GM12878 (cell line): ENCODE measurements at regions not wholly inside any gene's neighbourhood (a gene's known extent, or its start where the extent isn't known, plus 50 kb on each side); places are given as distances from the start of the nearest gene placed in this dataset.

Experiments
- ATAC-seq: fragments of 200-7000 bp; cut with Tn5 transposase; 3 replicates; pipeline ENCODE4 v1.9.1; 2020; ENCODE audit warnings: mild to moderate bottlenecking, moderate library complexity
- BruUV-seq: library from RNA; stranded (reverse); fragments of 400-500 nt; replicated peaks from 2 replicates; lab custom pipeline; 2021; lab: Mats Ljungman, UMichigan
- CTCF ChIA-PET: fragments of 300-600 bp; sonication (Branson Sonifier 250); formaldehyde crosslinking; extraction: SDS; loops from one replicate; lab custom pipeline; 2021; ENCODE audit warnings: inconsistent platforms; lab: Yijun Ruan, JAX
- POLR2A ChIA-PET: fragments of 350-600 bp; formaldehyde crosslinking; extraction: SDS; loops from one replicate; lab custom pipeline; 2021; ENCODE audit warnings: inconsistent platforms; lab: Charles Lee
- RAD21 ChIA-PET: fragments of 300-600 bp; sonication (Branson Sonifier 250); formaldehyde crosslinking; loops from one replicate; lab custom pipeline; 2023; ENCODE audit warnings: antibody characterized with exemption; ENCODE audit not compliant: unreplicated experiment; lab: Charles Lee
- SMC1A ChIA-PET: fragments of 300-600 bp; sonication (Branson Sonifier 250); formaldehyde crosslinking; loops from one replicate; lab custom pipeline; 2023; ENCODE audit not compliant: unreplicated experiment, uncharacterized antibody; lab: Charles Lee
- DNase-seq: peaks from one replicate; pipeline ENCODE4 v3.0.0-alpha.2; 2011; ENCODE audit warnings: low read depth, low spot score
- FAIRE-seq: peaks from 3 replicates; lab custom pipeline; 2011; peaks lifted over from hg19 to GRCh38; lab: Jason Lieb, UNC
- H2AFZ ChIP-seq: 2 replicates; pipeline ENCODE4 v1.6.0; 2011; ENCODE audit warnings: low read depth, low read length, control low read depth; ENCODE audit not compliant: control insufficient read depth
- H3K27ac ChIP-seq: 2 replicates; pipeline ENCODE4 v1.5.1; 2011; ENCODE audit warnings: control low read depth; ENCODE audit not compliant: control insufficient read depth, insufficient read depth
- H3K27me3 ChIP-seq, 2 experiments: replicated peaks in 1 of 2; 2 replicates each; pipeline versions ENCODE4 v1.6.0 to v1.6.1; 2011; ENCODE audit warnings: low read length in 1 of 2; ENCODE audit not compliant: control insufficient read depth in 2 of 2, insufficient read depth in 2 of 2
- H3K36me3 ChIP-seq, 2 experiments: 2 replicates each; pipeline ENCODE4 v1.5.1; 2011; ENCODE audit warnings: low read length in 1 of 2; ENCODE audit not compliant: control insufficient read depth in 2 of 2, insufficient read depth in 2 of 2
- H3K4me1 ChIP-seq: 2 replicates; pipeline ENCODE4 v1.6.1; 2011; ENCODE audit warnings: mild to moderate bottlenecking, low read length, moderate library complexity, mixed read lengths; ENCODE audit not compliant: control insufficient read depth, insufficient read depth
- H3K4me2 ChIP-seq: 2 replicates; pipeline ENCODE4 v1.6.0; 2011; ENCODE audit warnings: control low read depth; ENCODE audit not compliant: control insufficient read depth, insufficient read depth
- H3K4me3 ChIP-seq: fragments of 200-600 bp; sonication (generic); 2 replicates; pipeline ENCODE4 v1.5.1; 2016
- H3K79me2 ChIP-seq: 2 replicates; pipeline ENCODE4 v1.6.0; 2011; ENCODE audit warnings: low read length; ENCODE audit not compliant: control insufficient read depth, insufficient read depth
- H3K9ac ChIP-seq: 2 replicates; pipeline ENCODE4 v1.8.0; 2011; ENCODE audit warnings: low read length, control low read depth, mixed read lengths; ENCODE audit not compliant: control insufficient read depth, insufficient read depth
- H3K9me3 ChIP-seq: replicated peaks from 3 replicates; pipeline ENCODE4 v1.5.1; 2011; ENCODE audit warnings: mild to moderate bottlenecking, low read length; ENCODE audit not compliant: control insufficient read depth, insufficient read depth
- H4K20me1 ChIP-seq: 2 replicates; pipeline ENCODE4 v1.6.0; 2011; ENCODE audit not compliant: control insufficient read depth, insufficient read depth
- CEBPB ChIP-seq, 2 experiments: fragments of 150-350 bp in 1 of 2; IDR thresholded peaks; 2 replicates each; pipeline ENCODE4 v1.6.1; 2012 to 2014; ENCODE audit warnings: low read depth in 2 of 2, low read length in 2 of 2, borderline replicate concordance in 1 of 2, inconsistent platforms in 1 of 2
- CHD1 ChIP-seq: IDR thresholded peaks from 2 replicates; pipeline ENCODE4 v1.6.1; 2012; ENCODE audit warnings: low read depth, low read length, improper control_type of control experiment
- FOXK2 ChIP-seq: fragments of 450-650 bp; IDR thresholded peaks from 2 replicates; pipeline ENCODE4 v1.6.1; 2017; ENCODE audit warnings: mild to moderate bottlenecking, moderate library complexity
- HCFC1 ChIP-seq: fragments of 150-350 bp; IDR thresholded peaks from 2 replicates; pipeline ENCODE4 v1.6.1; 2014; ENCODE audit warnings: low read length
- IRF4 ChIP-seq: IDR thresholded peaks from 2 replicates; pipeline ENCODE4 v1.6.1; 2011; ENCODE audit warnings: low read depth, low read length
- NFIC ChIP-seq: IDR thresholded peaks from 2 replicates; pipeline ENCODE4 v1.6.1; 2012; ENCODE audit warnings: low read depth, mild to moderate bottlenecking, inconsistent platforms, low read length, moderate library complexity
- NRF1 ChIP-seq: conservative IDR thresholded peaks from 2 replicates; pipeline ENCODE4 v1.6.1; 2011; ENCODE audit warnings: mild to moderate bottlenecking, low read depth, low read length, improper control_type of control experiment
- RBBP5 ChIP-seq: fragments of 200-600 bp; sonication (generic); conservative IDR thresholded peaks from 2 replicates; pipeline ENCODE4 v1.6.1; 2016
- SP1 ChIP-seq: IDR thresholded peaks from one replicate; pipeline ENCODE4 v1.6.1; 2011; ENCODE audit warnings: low read depth, low read length
- WGBS: methylation state at CpG from one replicate; pipeline ENCODE4 v1.1.6; 2016; ENCODE audit warnings: low lambda C conversion rate; ENCODE audit not compliant: insufficient replicate concordance, insufficient coverage; ENCODE audit errors: missing lambda C conversion rate; 5-methylcytosine and 5-hydroxymethylcytosine counted together
- in situ Hi-C: fragments of 300-500 bp; cut with MboI; formaldehyde crosslinking; loops from 9 replicates; pipeline ENCODE4 v1.14.3; 2018; ENCODE audit warnings: mixed read lengths
- intact Hi-C: fragments of 100-400 bp; cut with micrococcal nuclease; formaldehyde crosslinking; loops from one replicate; pipeline ENCODE4 v1.14.2; 2022; ENCODE audit not compliant: unreplicated experiment
- TF ChIP-seq, protein P1 (sequence below), 3 experiments: IDR thresholded peaks in 2 of 3; conservative IDR thresholded peaks in 1 of 3; 2 replicates each; pipeline ENCODE4 v1.5.1; 2011; ENCODE audit warnings: low read depth in 3 of 3, low read length in 3 of 3, mild to moderate bottlenecking in 3 of 3, control low read depth in 2 of 3, moderate library complexity in 2 of 3, inconsistent platforms in 1 of 3, mixed read lengths in 1 of 3; ENCODE audit not compliant: control insufficient read depth in 2 of 3, insufficient read depth in 1 of 3; ENCODE audit errors: extremely low read depth in 1 of 3
- TF ChIP-seq, protein P2 (sequence below): fragments of 450-650 bp; IDR thresholded peaks from 2 replicates; pipeline ENCODE4 v1.6.1; 2017; ENCODE audit warnings: mild to moderate bottlenecking
- TF ChIP-seq, protein P3 (sequence below): fragments of 450-650 bp; IDR thresholded peaks from 2 replicates; pipeline ENCODE4 v1.6.1; 2016; ENCODE audit warnings: mild to moderate bottlenecking
- TF ChIP-seq, protein P4 (sequence below): fragments of 450-650 bp; IDR thresholded peaks from 2 replicates; pipeline ENCODE4 v1.6.1; 2017; ENCODE audit warnings: antibody characterized with exemption, mild to moderate bottlenecking, moderate library complexity
- TF ChIP-seq, protein P5 (sequence below): IDR thresholded peaks from 2 replicates; pipeline ENCODE4 v1.6.1; 2011; ENCODE audit warnings: low read depth, mild to moderate bottlenecking, low read length, moderate library complexity, borderline replicate concordance; ENCODE audit errors: extremely low read depth

DNA sequence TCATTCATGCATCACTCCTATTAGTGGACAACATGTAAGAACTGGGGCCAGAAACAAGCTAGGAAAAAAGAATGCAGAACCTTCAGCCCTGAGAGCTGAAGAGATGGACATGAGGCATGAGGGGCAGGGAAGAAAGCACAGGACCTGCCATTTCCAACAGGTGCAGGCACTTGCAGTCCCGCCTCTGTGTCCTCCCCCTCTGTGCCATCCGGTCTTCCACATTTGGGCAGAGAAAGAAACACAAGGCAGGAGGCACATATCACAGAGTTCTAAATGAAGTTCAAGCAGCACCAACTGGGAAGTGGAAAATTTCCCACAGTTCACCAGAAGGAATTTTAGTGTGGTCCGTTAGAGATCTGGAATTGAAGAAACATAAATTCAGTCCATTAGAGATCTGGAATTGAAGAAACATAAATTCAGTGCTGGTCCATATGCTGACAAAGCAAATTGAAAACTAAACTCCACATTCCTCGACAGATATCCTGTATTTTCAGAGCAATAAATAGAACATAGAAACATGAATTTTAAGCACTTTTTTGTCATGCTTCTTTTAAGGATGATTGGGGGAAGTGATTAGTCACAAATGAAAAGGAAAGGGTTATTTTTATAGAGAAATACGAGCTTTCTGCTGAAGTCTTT lies 57.2 kb upstream of the DAPP1 start:
- no peaks in the 10 kb centered on the region for H3K79me2 ChIP-seq
- ChIA-PET CTCF (interaction anchor here (1.4 kb wide), 1 partner anchor 48 kb away, joined by 3 read pairs; no protein-coding TSS in a partner anchor), POLR2A (no interaction called here), SMC1A (no interaction called here), RAD21 (no interaction called here)
- no peak for FAIRE-seq
- in situ Hi-C loops (no loop called here), intact Hi-C loops (no loop called here)
- WGBS = 37% methylated on average over 5 of the region's 5 CpGs
- no peaks in the 10 kb centered on the region for H4K20me1 ChIP-seq
- H3K4me1 ChIP-seq = no peaks in the 10 kb centered on the region
- no peak overlapping the region for H3K9ac ChIP-seq
- no peaks in the 10 kb centered on the region for H3K36me3 ChIP-seq
- no peak for ATAC-seq
- no peak overlapping the region for H3K4me3 ChIP-seq
- DNase-seq = no peak
- no peaks in the 10 kb centered on the region for H3K27me3 ChIP-seq
- no peaks in the 10 kb centered on the region for H3K9me3 ChIP-seq
- no peak overlapping the region for H2AFZ ChIP-seq
- no TSS peak for BruUV-seq
- H3K4me2 ChIP-seq = no peak overlapping the region
- no peak overlapping the region for H3K27ac ChIP-seq
- TF ChIP-seq, protein P1, sequence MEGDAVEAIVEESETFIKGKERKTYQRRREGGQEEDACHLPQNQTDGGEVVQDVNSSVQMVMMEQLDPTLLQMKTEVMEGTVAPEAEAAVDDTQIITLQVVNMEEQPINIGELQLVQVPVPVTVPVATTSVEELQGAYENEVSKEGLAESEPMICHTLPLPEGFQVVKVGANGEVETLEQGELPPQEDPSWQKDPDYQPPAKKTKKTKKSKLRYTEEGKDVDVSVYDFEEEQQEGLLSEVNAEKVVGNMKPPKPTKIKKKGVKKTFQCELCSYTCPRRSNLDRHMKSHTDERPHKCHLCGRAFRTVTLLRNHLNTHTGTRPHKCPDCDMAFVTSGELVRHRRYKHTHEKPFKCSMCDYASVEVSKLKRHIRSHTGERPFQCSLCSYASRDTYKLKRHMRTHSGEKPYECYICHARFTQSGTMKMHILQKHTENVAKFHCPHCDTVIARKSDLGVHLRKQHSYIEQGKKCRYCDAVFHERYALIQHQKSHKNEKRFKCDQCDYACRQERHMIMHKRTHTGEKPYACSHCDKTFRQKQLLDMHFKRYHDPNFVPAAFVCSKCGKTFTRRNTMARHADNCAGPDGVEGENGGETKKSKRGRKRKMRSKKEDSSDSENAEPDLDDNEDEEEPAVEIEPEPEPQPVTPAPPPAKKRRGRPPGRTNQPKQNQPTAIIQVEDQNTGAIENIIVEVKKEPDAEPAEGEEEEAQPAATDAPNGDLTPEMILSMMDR (IDR thresholded peaks at IDR 0.05 in 2 of 3, conservative IDR thresholded peaks at IDR 0.05 in 1 of 3; ENCODE audit: control insufficient read depth in 2 of 3, extremely low read depth in 1 of 3, insufficient read depth in 1 of 3, low read depth in 3 of 3, low read length in 3 of 3) = no peak
- no peak for TF ChIP-seq NRF1
- TF ChIP-seq, protein P2, sequence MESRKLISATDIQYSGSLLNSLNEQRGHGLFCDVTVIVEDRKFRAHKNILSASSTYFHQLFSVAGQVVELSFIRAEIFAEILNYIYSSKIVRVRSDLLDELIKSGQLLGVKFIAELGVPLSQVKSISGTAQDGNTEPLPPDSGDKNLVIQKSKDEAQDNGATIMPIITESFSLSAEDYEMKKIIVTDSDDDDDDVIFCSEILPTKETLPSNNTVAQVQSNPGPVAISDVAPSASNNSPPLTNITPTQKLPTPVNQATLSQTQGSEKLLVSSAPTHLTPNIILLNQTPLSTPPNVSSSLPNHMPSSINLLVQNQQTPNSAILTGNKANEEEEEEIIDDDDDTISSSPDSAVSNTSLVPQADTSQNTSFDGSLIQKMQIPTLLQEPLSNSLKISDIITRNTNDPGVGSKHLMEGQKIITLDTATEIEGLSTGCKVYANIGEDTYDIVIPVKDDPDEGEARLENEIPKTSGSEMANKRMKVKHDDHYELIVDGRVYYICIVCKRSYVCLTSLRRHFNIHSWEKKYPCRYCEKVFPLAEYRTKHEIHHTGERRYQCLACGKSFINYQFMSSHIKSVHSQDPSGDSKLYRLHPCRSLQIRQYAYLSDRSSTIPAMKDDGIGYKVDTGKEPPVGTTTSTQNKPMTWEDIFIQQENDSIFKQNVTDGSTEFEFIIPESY = no peak
- no peak for TF ChIP-seq NFIC
- TF ChIP-seq FOXK2 = no peak
- TF ChIP-seq CEBPB (IDR thresholded peaks at IDR 0.05; ENCODE audit: borderline replicate concordance in 1 of 2, low read depth in 2 of 2, low read length in 2 of 2) = no peak
- TF ChIP-seq SP1 = no peak
- no peak for TF ChIP-seq RBBP5
- no peak for TF ChIP-seq CHD1
- TF ChIP-seq, protein P3, sequence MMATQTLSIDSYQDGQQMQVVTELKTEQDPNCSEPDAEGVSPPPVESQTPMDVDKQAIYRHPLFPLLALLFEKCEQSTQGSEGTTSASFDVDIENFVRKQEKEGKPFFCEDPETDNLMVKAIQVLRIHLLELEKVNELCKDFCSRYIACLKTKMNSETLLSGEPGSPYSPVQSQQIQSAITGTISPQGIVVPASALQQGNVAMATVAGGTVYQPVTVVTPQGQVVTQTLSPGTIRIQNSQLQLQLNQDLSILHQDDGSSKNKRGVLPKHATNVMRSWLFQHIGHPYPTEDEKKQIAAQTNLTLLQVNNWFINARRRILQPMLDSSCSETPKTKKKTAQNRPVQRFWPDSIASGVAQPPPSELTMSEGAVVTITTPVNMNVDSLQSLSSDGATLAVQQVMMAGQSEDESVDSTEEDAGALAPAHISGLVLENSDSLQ = no peak
- TF ChIP-seq, protein P4, sequence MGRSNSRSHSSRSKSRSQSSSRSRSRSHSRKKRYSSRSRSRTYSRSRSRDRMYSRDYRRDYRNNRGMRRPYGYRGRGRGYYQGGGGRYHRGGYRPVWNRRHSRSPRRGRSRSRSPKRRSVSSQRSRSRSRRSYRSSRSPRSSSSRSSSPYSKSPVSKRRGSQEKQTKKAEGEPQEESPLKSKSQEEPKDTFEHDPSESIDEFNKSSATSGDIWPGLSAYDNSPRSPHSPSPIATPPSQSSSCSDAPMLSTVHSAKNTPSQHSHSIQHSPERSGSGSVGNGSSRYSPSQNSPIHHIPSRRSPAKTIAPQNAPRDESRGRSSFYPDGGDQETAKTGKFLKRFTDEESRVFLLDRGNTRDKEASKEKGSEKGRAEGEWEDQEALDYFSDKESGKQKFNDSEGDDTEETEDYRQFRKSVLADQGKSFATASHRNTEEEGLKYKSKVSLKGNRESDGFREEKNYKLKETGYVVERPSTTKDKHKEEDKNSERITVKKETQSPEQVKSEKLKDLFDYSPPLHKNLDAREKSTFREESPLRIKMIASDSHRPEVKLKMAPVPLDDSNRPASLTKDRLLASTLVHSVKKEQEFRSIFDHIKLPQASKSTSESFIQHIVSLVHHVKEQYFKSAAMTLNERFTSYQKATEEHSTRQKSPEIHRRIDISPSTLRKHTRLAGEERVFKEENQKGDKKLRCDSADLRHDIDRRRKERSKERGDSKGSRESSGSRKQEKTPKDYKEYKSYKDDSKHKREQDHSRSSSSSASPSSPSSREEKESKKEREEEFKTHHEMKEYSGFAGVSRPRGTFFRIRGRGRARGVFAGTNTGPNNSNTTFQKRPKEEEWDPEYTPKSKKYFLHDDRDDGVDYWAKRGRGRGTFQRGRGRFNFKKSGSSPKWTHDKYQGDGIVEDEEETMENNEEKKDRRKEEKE = no peak
- no peak for TF ChIP-seq HCFC1
- TF ChIP-seq, protein P5, sequence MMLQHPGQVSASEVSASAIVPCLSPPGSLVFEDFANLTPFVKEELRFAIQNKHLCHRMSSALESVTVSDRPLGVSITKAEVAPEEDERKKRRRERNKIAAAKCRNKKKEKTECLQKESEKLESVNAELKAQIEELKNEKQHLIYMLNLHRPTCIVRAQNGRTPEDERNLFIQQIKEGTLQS = no peak
- no peak for TF ChIP-seq IRF4
